IPS DF 6.9 (cell line): ENCODE measurements at regions not wholly inside any gene's neighbourhood (a gene's known extent, or its start where the extent isn't known, plus 50 kb on each side); places are given as distances from the start of the nearest gene placed in this dataset.
A peak's percentile ranks its signal among the peaks of the same experiment; 100 is the strongest.

Source experiments
- DNase-seq: peaks from one replicate; pipeline ENCODE4 v3.0.0-alpha.2; 2013; ENCODE audit warnings: low read depth, low spot score
- H3K27ac ChIP-seq: one replicate; pipeline ENCODE4 v1.5.1; 2013; ENCODE audit warnings: low read length, control low read depth
- H3K27me3 ChIP-seq: 2 replicates; pipeline ENCODE4 v1.6.1; 2013; ENCODE audit warnings: mild to moderate bottlenecking, low read length; ENCODE audit not compliant: control insufficient read depth, insufficient read depth
- H3K36me3 ChIP-seq: 2 replicates; pipeline ENCODE4 v1.6.1; 2013; ENCODE audit warnings: low read length; ENCODE audit not compliant: control insufficient read depth, insufficient read depth
- H3K4me1 ChIP-seq: 2 replicates; pipeline ENCODE4 v1.6.1; 2013; ENCODE audit warnings: low read length; ENCODE audit not compliant: control insufficient read depth, insufficient read depth
- H3K4me3 ChIP-seq: 2 replicates; pipeline ENCODE4 v1.5.1; 2013; ENCODE audit warnings: mild to moderate bottlenecking, low read length
- H3K9me3 ChIP-seq: 2 replicates; pipeline ENCODE4 v1.6.1; 2013; ENCODE audit warnings: low read length, inconsistent platforms; ENCODE audit not compliant: control insufficient read depth, insufficient read depth
- WGBS: extraction: QIAGEN DNeasy Blood & Tissue Kit; methylation state at CpG from one replicate; pipeline ENCODE4 v1.1.7; 2013; ENCODE audit warnings: mixed read lengths, missing lambda C conversion rate; ENCODE audit not compliant: insufficient read length, insufficient coverage; 5-methylcytosine and 5-hydroxymethylcytosine counted together

DNA sequence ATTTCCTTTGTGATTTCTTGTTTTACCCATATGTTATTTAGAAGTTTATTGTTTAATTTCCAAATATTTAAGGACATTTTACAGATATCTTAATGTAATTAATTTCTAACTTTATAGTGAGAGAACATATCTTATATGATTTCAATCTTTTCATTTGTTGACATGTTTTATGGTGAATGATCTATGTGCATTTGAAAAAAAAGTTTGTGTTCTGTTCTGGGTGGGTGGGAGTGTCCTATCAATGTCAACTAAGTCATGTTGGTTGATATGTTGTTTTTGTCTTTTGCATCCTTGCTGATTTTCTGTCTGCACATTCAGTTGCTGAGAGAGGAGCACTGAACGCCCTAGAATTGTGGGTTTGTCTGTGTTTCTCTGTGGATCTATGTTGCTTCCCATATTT is 50.3 kb upstream of the CBFA2T3 start:
- WGBS: no CpG with 5 or more reads among the region's 1 CpG
- Histone ChIP-seq H3K4me1 (no peaks in the 10 kb centered on the region), H3K9me3 (no peaks in the 10 kb centered on the region), H3K4me3 (no peak overlapping the region), H3K36me3 (no peaks in the 10 kb centered on the region), H3K27me3 (no peaks in the 10 kb centered on the region), H3K27ac (no peak overlapping the region)
- no peak for DNase-seq

DNA sequence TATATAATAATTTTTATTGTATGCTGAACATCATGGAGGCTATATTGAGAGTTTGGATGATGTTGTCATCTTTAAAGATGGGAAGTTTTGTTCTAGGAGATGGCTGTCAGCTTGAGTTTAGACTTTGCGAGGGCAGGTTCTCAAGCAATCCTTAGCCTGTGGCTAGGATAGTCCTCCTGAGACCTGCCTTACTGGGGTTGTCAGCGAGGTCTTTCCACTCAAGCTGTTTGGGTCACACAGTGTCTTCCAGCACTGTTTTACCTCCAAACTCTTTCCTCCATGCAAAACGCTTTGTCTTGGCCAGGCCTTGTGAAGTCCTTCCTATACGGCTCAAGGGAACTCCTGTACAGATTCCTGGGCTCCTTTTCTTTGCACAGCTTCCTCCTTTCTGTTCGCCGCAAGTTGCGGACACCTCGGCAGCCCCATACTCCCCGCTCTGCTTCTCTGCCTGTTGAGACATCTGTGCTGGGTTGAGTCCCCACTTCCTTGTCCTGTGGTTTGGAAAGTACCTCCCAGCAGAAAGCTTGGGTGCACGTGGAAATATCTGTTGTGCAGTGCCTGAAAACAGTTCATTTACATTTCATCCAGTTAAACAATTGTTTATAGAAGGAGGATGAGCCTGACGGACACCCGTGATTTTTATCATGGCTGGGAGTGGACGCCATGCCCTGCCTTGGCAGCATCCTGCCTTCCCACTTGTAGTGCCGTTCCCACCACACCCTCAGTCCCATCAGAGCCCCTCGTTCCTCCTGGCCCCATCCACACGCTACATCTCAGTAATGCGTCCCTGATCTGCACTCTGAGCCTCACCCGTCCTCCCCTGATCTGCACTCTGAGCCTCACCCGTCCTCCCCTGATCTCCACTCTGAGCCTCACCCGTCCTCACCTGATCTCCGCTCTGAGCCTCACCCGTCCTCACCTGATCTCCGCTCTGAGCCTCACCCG is 55.0 kb upstream of the CBFA2T3 start:
- WGBS: no CpG with 5 or more reads among the region's 24 CpGs
- Histone ChIP-seq H3K4me1 (peaks cover 3% of the 10 kb centered on the region; the same call in 1 of the 2 replicates), H3K36me3 (no peaks in the 10 kb centered on the region), H3K27me3 (no peaks in the 10 kb centered on the region), H3K4me3 (no peak overlapping the region), H3K9me3 (no peaks in the 10 kb centered on the region), H3K27ac (no peak overlapping the region)
- DNase-seq: no peak

DNA sequence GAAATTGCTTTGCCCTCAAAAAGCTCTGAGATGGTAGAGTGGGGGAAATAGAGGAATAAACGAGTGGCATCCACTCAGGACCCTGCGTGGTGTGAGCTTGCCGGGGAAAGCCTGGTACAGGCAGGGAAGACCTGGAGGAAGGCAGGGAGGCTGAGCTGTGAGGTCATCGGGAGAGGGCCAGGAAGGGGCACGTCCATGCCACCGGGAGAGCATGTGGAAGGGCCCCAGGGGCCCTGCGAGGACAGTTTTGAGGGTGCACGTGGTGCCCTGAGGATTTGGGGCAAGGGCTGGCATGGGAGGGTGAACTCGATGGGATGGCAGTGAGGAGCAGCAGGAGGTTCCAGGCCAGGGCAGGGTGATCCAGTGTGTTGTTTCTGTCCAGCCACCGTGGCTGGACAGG is 56.3 kb upstream of the CBFA2T3 start:
- Histone ChIP-seq H3K36me3 (no peaks in the 10 kb centered on the region), H3K27ac (no peak overlapping the region), H3K4me3 (no peak overlapping the region), H3K27me3 (no peaks in the 10 kb centered on the region), H3K9me3 (no peaks in the 10 kb centered on the region), H3K4me1 (peaks cover 3% of the 10 kb centered on the region; the same call in 1 of the 2 replicates)
- WGBS: no CpG with 5 or more reads among the region's 10 CpGs
- DNase-seq: no peak

- no CpG with 5 or more reads among the region's 31 CpGs for WGBS
- no peak for DNase-seq
- Histone ChIP-seq H3K27ac (no peak overlapping the region), H3K4me1 (peaks cover 3% of the 10 kb centered on the region; the same call in 1 of the 2 replicates), H3K4me3 (no peak overlapping the region), H3K27me3 (no peaks in the 10 kb centered on the region), H3K9me3 (no peaks in the 10 kb centered on the region), H3K36me3 (no peaks in the 10 kb centered on the region)
Measured at GRCh38 chr16:89033796-89034572, 57.0 kb upstream of the CBFA2T3 start.

DNA sequence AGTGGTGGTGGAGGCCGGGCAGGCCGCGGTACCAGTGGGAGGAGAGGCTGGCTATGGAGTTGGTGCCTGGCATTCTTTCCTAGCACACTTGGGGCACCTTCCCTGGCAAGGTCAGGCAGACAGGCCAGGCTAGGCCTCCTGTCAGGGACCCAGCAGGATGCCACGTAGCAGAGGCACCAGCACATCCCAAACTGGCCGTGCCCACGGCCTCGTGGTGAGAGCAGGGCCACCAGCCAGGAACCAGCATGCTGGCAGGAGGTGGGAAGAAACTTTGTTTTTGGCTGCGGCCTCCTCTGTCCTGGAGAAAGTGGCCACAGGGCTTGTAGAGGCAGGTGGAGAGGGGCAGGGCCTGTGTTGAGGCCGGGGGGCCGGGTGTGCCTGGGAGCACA is 57.6 kb upstream of the CBFA2T3 start:
- Histone ChIP-seq H3K36me3 (no peaks in the 10 kb centered on the region), H3K4me3 (no peak overlapping the region), H3K27ac (no peak overlapping the region), H3K9me3 (no peaks in the 10 kb centered on the region), H3K27me3 (no peaks in the 10 kb centered on the region), H3K4me1 (peaks cover 3% of the 10 kb centered on the region; the same call in 1 of the 2 replicates)
- WGBS: no CpG with 5 or more reads among the region's 10 CpGs
- no peak for DNase-seq

DNA sequence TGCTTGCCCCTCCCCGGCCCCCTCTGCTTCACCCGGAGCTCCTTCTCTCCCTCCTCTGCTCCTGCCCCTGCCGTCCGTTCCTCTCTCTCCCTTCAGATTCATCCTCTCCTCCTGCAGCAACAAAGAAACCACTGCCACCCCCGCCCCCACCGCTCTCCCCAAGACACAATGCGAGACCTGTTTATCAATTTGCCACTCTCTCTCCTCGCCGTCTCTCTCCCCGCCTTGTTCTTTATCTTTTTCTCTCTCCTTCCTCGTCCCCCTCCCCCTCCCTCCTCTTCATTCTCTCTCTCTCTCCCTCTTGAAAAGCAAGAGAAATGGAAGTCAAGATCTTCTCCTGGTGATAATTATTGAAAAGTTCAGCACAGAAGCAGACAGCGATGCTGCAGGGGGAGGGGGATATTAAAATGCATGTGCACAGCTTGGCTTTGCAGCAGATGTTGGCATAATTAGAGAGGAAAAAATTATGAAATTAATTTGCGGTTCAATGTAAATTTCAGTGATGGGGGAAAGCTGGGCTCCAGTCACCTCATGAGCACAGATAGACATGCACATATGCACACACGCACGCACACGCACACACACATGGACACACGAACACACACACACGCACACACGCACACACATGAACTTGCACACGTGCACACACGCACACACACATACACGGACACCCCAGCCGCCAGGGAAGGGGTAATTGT is 58.1 kb upstream of the CBFA2T3 start:
- H3K4me3 ChIP-seq: no peak overlapping the region
- H3K27me3 ChIP-seq: no peaks in the 10 kb centered on the region
- WGBS: no CpG with 5 or more reads among the region's 23 CpGs

GRCh38 chr16:89035669-89036570 is 57.7 kb upstream of the ACSF3 start:
- Histone ChIP-seq H3K4me3 (no peak overlapping the region), H3K27ac (no peak overlapping the region), H3K9me3 (no peaks in the 10 kb centered on the region), H3K4me1 (peaks cover 3% of the 10 kb centered on the region; the same call in 1 of the 2 replicates), H3K27me3 (no peaks in the 10 kb centered on the region), H3K36me3 (no peaks in the 10 kb centered on the region)
- no peak for DNase-seq
- no CpG with 5 or more reads among the region's 22 CpGs for WGBS

More for the DNA sequence above, 58.1 kb upstream of the CBFA2T3 start:
- no peak for DNase-seq
- Histone ChIP-seq H3K9me3 (no peaks in the 10 kb centered on the region), H3K27ac (no peak overlapping the region), H3K36me3 (no peaks in the 10 kb centered on the region), H3K4me1 (peaks cover 3% of the 10 kb centered on the region; the same call in 1 of the 2 replicates)

DNA sequence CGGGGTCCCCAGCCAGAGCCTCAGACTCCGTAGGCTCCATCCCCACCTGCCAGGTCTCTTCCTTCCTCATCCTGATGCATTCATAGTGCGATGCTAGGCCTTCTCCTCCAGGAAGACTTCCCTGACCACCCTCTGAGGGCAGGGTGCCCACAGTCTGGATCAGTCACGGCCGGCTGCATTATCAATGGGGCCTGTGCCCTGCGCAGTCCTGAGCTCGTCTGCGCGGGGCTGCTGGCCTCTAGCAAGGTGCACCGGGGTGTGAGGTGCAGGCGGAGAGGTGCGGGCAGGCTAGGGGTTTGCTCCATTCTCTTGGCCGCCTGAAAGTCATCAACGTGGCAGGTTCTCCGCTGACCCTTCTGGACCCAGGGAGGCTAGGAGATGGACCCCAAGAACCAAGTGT is 56.9 kb upstream of the ACSF3 start:
- peaks cover 3% of the 10 kb centered on the region; the same call in 1 of the 2 replicates for H3K4me1 ChIP-seq
- no peak overlapping the region for H3K4me3 ChIP-seq
- H3K27me3 ChIP-seq: no peaks in the 10 kb centered on the region

DNA sequence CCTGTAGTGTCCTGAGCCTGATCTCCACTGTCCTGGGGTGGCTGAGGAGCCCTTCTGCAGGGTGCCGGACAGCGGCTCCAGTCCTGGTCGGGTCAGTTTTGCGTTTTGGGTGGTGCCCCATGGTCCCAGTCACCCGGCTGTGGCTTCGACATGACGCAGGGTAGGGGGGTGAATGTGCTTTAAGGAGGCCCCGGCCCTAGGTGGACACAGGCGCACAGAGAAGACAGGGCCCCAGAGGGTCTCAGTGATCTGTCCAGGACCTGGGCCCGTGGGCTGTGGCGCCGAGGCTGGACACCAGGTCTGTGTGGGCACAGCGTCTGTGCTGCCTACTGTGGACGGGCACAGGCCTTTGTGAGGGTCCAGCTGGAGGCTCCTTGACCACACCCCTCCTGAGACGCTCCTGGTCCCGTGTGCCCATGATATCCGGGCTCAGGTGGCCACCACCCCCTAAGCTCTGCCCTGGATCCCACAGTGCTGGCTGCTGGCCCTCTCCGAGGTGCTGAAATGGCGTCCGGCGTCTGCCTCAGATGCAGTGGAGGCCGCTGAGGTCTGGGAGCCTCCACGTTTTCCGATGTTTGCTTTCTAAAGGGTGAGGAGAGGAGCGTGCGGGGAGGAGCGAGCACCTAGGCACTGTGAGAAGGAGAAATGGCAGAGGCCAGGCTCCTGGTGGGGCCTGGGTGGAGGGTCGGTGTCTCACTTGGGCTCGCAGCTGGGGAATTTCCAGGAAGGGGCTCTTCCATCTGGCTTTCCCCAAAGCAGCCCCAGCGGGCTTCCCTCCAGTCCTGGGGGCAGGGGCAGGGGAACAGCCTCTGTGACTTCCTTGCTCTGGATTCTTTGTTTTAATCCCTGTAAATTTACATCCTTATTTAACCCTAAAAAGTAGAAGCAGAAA is 56.1 kb upstream of the ACSF3 start:
- Histone ChIP-seq H3K4me1 (peaks cover 3% of the 10 kb centered on the region; the same call in 1 of the 2 replicates), H3K27me3 (no peaks in the 10 kb centered on the region), H3K36me3 (no peaks in the 10 kb centered on the region), H3K9me3 (no peaks in the 10 kb centered on the region), H3K27ac (no peak overlapping the region), H3K4me3 (no peak overlapping the region)
- DNase-seq: peak; percentile 22
- WGBS: no CpG with 5 or more reads among the region's 30 CpGs

More for the DNA sequence above, 56.9 kb upstream of the ACSF3 start:
- DNase-seq: no peak
- WGBS: no CpG with 5 or more reads among the region's 15 CpGs
- Histone ChIP-seq H3K27ac (no peak overlapping the region), H3K36me3 (no peaks in the 10 kb centered on the region), H3K9me3 (no peaks in the 10 kb centered on the region)
